NCI-H2196 (cell line): ENCODE measurements at regions not wholly inside any gene's neighbourhood (a gene's known extent, or its start where the extent isn't known, plus 50 kb on each side); places are given as distances from the start of the nearest gene placed in this dataset.
"Not testable (repeated sequence)": the region's sequence is repeated elsewhere in the genome, so short reads cannot be mapped to it uniquely, and the experiment has no call there.

Source experiments
- DNase-seq: peaks from one replicate; lab custom pipeline; 2025; ENCODE audit not compliant: unreplicated experiment; lab: John Stamatoyannopoulos, UW

GRCh38 chr3:163722405-163722804 is 1355.9 kb downstream of the SI start:
- DNase-seq: no peak

GRCh38 chr3:163721596-163721995 is 1356.7 kb downstream of the SI start:
- DNase-seq: no peak

GRCh38 chr3:163717377-163717776 is 1360.9 kb downstream of the SI start:
- DNase-seq: no peak

GRCh38 chr3:163708428-163708827 is 1369.9 kb downstream of the SI start:
- no peak for DNase-seq

- no peak for DNase-seq
Measured at GRCh38 chr3:163707659-163708058, 1370.6 kb downstream of the SI start.

GRCh38 chr3:163698221-163698620 is 1380.1 kb downstream of the SI start:
- DNase-seq: not testable (repeated sequence)

GRCh38 chr3:163692494-163692893 is 1385.8 kb downstream of the SI start:
- no peak for DNase-seq

GRCh38 chr3:163684651-163685050 is 1393.6 kb downstream of the SI start:
- no peak for DNase-seq

- no peak for DNase-seq
Measured at GRCh38 chr3:163672954-163673353, 1405.3 kb downstream of the SI start.

- DNase-seq: no peak
Measured at GRCh38 chr3:163671201-163671600, 1407.1 kb downstream of the SI start.

- no peak for DNase-seq
Measured at GRCh38 chr3:163664466-163664865, 1413.8 kb downstream of the SI start.

- no peak for DNase-seq
Measured at GRCh38 chr3:163657088-163657487, 1421.2 kb downstream of the SI start.

- DNase-seq: no peak
Measured at GRCh38 chr3:163655021-163655420, 1423.3 kb downstream of the SI start.

GRCh38 chr3:163644172-163644571 is 1434.1 kb downstream of the SI start:
- no peak for DNase-seq

- DNase-seq: no peak
Measured at GRCh38 chr3:163632722-163633121, 1445.6 kb downstream of the SI start.

GRCh38 chr3:163626753-163627152 is 1451.5 kb downstream of the SI start:
- DNase-seq: no peak

- no peak for DNase-seq
Measured at GRCh38 chr3:163622384-163622783, 1455.9 kb downstream of the SI start.

- DNase-seq: no peak
Measured at GRCh38 chr3:163614886-163615285, 1463.4 kb downstream of the SI start.

GRCh38 chr3:163605915-163606314 is 1472.4 kb downstream of the SI start:
- DNase-seq: no peak

- DNase-seq: no peak
Measured at GRCh38 chr3:163601426-163601825, 1476.9 kb downstream of the SI start.

- DNase-seq: no peak
Measured at GRCh38 chr3:163587342-163587741, 1491.0 kb downstream of the SI start.

GRCh38 chr3:163582967-163583366 is 1495.3 kb downstream of the SI start:
- DNase-seq: no peak

- DNase-seq: no peak
Measured at GRCh38 chr3:163577271-163577670, 1501.0 kb downstream of the SI start.

- no peak for DNase-seq
Measured at GRCh38 chr3:163576314-163576713, 1502.0 kb downstream of the SI start.
